ENCODE measurements at regions not wholly inside any gene's neighbourhood (a gene's known extent, or its start where the extent isn't known, plus 50 kb on each side); places are given as distances from the start of the nearest gene placed in this dataset.

GRCh38 chr9:118647331-118647730 is 721.9 kb downstream of the BRINP1 start:
- TF ChIP-seq, protein P1, sequence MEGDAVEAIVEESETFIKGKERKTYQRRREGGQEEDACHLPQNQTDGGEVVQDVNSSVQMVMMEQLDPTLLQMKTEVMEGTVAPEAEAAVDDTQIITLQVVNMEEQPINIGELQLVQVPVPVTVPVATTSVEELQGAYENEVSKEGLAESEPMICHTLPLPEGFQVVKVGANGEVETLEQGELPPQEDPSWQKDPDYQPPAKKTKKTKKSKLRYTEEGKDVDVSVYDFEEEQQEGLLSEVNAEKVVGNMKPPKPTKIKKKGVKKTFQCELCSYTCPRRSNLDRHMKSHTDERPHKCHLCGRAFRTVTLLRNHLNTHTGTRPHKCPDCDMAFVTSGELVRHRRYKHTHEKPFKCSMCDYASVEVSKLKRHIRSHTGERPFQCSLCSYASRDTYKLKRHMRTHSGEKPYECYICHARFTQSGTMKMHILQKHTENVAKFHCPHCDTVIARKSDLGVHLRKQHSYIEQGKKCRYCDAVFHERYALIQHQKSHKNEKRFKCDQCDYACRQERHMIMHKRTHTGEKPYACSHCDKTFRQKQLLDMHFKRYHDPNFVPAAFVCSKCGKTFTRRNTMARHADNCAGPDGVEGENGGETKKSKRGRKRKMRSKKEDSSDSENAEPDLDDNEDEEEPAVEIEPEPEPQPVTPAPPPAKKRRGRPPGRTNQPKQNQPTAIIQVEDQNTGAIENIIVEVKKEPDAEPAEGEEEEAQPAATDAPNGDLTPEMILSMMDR (IDR thresholded peaks at IDR 0.05; ENCODE audit: low read depth, low read length), result no peak
- DNase-seq (ENCODE audit: extremely low read depth, low read depth), result no peak

DNA sequence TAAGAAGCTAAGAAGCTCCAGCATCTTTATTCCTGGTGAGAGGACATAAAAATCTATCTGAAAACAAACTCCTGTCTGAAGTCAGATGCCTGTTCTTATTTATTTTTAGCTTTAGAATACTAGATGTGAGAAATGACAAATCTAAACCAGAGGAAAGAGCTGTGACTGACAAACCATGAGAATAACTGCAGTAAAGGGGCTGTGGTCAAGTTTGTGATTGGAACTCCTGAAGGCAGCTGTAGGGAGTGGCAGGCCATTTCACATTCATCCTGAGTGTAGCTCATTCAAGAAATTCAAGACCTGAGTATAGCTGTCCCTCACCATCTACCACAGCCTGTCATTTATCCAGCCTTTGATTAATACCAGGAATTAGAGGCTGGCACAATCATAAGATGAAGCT is 718.8 kb downstream of the BRINP1 start:
- TF ChIP-seq, protein P1 (IDR thresholded peaks at IDR 0.05; ENCODE audit: low read depth, low read length), result no peak
- DNase-seq (ENCODE audit: extremely low read depth, low read depth), result no peak

DNA sequence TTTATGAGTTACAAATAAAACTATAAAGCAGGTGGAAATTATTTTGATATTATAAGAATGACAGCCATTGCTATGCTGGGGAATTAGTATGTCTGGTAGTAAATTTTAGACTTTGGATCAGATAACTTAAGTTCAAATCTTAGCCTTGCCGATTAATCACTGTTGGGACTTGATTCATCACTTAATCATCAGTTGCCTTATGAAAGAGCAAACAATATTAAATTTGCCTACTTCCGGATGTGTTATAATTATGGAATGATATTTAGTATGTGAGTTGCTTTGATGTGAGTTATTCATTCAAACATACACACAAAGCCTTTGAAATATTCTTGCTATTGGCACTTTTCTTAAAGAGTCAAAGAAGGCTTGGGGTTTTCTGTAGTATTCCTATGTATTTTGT is 717.7 kb downstream of the BRINP1 start:
- DNase-seq (ENCODE audit: extremely low read depth, low read depth), result no peak

GRCh38 chr9:118652258-118652657 is 717.0 kb downstream of the BRINP1 start:
- TF ChIP-seq, protein P1 (IDR thresholded peaks at IDR 0.05; ENCODE audit: low read depth, low read length), result no peak
- no peak for DNase-seq (ENCODE audit: extremely low read depth, low read depth)

More for the DNA sequence above, 717.7 kb downstream of the BRINP1 start:
- TF ChIP-seq, protein P1 (IDR thresholded peaks at IDR 0.05; ENCODE audit: low read depth, low read length), result no peak

- DNase-seq (ENCODE audit: extremely low read depth, low read depth), result no peak
- TF ChIP-seq, protein P1 (IDR thresholded peaks at IDR 0.05; ENCODE audit: low read depth, low read length), result no peak
Measured at GRCh38 chr9:118652912-118653311, 716.3 kb downstream of the BRINP1 start.

DNA sequence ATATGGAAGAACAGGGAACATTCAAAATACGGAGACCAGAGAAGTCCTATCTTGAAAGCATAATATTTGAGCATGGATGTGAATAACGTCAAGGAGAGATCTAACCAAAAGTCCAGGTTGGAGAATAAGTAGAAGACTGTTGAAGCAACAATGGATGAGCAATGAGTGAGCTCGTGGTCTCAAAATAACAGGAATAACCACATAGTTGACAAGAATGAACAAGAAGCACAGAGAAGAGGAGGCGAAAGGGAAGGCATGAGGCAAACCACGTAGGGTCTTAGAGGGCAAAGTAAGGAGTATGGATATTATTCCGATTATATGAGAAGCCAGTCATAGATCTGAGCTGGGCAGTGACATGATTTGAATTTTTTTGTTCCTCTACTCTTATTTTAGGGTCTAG is 710.2 kb downstream of the BRINP1 start:
- TF ChIP-seq, protein P1 (IDR thresholded peaks at IDR 0.05; ENCODE audit: low read depth, low read length), result no peak

DNA sequence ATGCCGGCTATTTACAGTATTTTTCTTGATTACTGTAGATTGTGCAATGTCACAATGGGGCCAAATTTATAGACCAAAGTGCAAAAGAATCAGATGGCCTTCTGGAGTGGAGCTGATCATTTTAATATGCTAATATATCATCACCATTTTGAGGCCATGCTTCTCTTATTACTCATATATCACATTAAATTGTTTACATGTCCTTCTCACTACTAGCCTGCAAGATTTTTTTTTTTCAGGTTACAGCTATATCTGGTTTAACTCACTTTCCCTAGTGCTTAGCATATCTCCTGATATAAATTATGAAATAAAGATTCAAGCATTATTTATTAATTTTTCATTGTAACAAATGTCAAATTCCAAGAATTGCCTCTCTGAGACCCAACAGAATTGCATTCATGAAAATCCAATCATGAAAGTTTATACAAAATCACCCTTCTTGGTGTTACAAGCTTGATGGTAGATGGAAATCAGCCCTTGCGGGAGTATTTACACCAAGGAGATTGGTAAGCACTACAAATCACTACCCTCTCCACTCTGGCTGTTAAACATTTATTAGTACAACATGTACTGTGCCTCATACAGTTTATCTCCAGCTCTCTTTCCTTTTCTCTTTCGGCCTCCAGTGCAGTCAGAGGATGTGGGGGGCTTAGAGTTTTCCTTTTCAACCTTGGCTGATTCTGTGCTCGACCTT is 703.9 kb downstream of the BRINP1 start:
- TF ChIP-seq, protein P1 (IDR thresholded peaks at IDR 0.05; ENCODE audit: low read depth, low read length), result no peak
- DNase-seq (ENCODE audit: extremely low read depth, low read depth), result no peak

More for the DNA sequence above, 710.2 kb downstream of the BRINP1 start:
- DNase-seq (ENCODE audit: extremely low read depth, low read depth), result no peak

Measured in AG09319 (cell line).